ENCODE measurements at regions not wholly inside any gene's neighbourhood (a gene's known extent, or its start where the extent isn't known, plus 50 kb on each side); places are given as distances from the start of the nearest gene placed in this dataset.

DNA sequence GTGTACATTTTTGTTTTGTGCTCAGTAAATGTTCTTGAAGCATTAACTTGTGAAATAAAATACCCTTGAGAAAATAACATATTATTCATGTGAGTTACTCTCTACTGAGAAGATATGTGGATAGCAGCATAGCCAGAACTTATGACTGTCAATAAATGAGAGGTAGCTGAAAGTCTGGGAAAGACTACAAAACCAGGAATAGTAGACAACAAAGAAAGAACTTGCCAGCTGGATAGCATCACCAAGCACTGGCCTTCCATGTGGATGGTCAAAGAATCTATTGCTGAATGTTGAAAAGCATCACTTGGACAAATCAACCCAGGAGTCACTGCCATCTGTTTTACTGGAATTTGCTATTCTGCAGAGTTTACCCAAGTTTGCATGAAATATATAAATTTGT is 650.0 kb upstream of the HTR2C start:
- TF ChIP-seq GABPA (IDR thresholded peaks at IDR 0.05; ENCODE audit: borderline replicate concordance, insufficient read depth, low read length) (no peak), HDAC6 (IDR thresholded peaks at IDR 0.05; ENCODE audit: low read depth, low read length) (no peak), CTCF (IDR thresholded peaks at IDR 0.05; ENCODE audit: control extremely low read depth in 1 of 3, insufficient read depth in 1 of 3, low read depth in 1 of 3, low read length in 3 of 3) (no peak), TAF1 (IDR thresholded peaks at IDR 0.05; ENCODE audit: low read depth, low read length) (no peak), PHF8 (conservative IDR thresholded peaks at IDR 0.05; ENCODE audit: low read depth, low read length) (no peak), RAD21 (IDR thresholded peaks at IDR 0.05 in 1 of 2, conservative IDR thresholded peaks at IDR 0.05 in 1 of 2; ENCODE audit: low read depth in 2 of 2, low read length in 2 of 2) (no peak), POLR2A (IDR thresholded peaks at IDR 0.05; ENCODE audit: control extremely low read depth in 1 of 2, low read depth in 2 of 2, low read length in 2 of 2) (no peak), SP4 (IDR thresholded peaks at IDR 0.05; ENCODE audit: low read length) (no peak), SP2 (IDR thresholded peaks at IDR 0.05; ENCODE audit: low read length) (no peak), CHD2 (IDR thresholded peaks at IDR 0.05; ENCODE audit: low read length) (no peak), RNF2 (IDR thresholded peaks at IDR 0.05; ENCODE audit: borderline replicate concordance, low read depth, low read length, missing control alignments, poor library complexity, severe bottlenecking) (no peak), FOSL1 (IDR thresholded peaks at IDR 0.05; ENCODE audit: insufficient read depth, low read depth, low read length) (no peak), KDM4A (IDR thresholded peaks at IDR 0.05; ENCODE audit: low read depth, low read length, severe bottlenecking) (no peak)
- TF ChIP-seq, protein P1, sequence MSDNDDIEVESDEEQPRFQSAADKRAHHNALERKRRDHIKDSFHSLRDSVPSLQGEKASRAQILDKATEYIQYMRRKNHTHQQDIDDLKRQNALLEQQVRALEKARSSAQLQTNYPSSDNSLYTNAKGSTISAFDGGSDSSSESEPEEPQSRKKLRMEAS (IDR thresholded peaks at IDR 0.05) = no peak
